HEK293 (cell line): ENCODE measurements at regions not wholly inside any gene's neighbourhood (a gene's known extent, or its start where the extent isn't known, plus 50 kb on each side); places are given as distances from the start of the nearest gene placed in this dataset.

Experiments used
- CTCF ChIA-PET: fragments of 350-600 bp; formaldehyde crosslinking; extraction: SDS; loops from one replicate; lab custom pipeline; 2021; ENCODE audit warnings: antibody characterized with exemption; lab: Yijun Ruan, JAX
- POLR2A ChIA-PET: fragments of 300-600 bp; formaldehyde crosslinking; extraction: SDS; loops from one replicate; lab custom pipeline; 2020; ENCODE audit warnings: antibody characterized with exemption, inconsistent platforms; lab: Yijun Ruan, JAX
- H3K27ac ChIP-seq: fragments of 200-500 bp; sonication (Bioruptor generic); 2 replicates; pipeline ENCODE4 v1.5.1; 2014; ENCODE audit warnings: low read depth, low read length, control low read depth, inconsistent platforms; ENCODE audit errors: extremely low read depth
- H3K36me3 ChIP-seq, 2 experiments: fragments of 200-500 bp in 1 of 2; sonication (Bioruptor generic) in 1 of 2; 1 replicate in 1 of 2; 2 replicates in 1 of 2; pipeline ENCODE4 v1.5.1; 2014 to 2017; ENCODE audit warnings: inconsistent platforms in 2 of 2, low read length in 2 of 2; ENCODE audit not compliant: control insufficient read depth in 2 of 2, insufficient read depth in 1 of 2
- H3K4me1 ChIP-seq: fragments of 200-500 bp; sonication (Bioruptor generic); 2 replicates; pipeline ENCODE4 v1.5.1; 2014; ENCODE audit warnings: mild to moderate bottlenecking, low read length, inconsistent platforms; ENCODE audit not compliant: control insufficient read depth, insufficient read depth
- H3K4me3 ChIP-seq: 2 replicates; pipeline ENCODE4 v1.5.1; 2011; ENCODE audit warnings: low read depth, mild to moderate bottlenecking, control low read depth, low read length, moderate library complexity
- H3K9me3 ChIP-seq: fragments of 200-500 bp; sonication (Bioruptor generic); 2 replicates; pipeline ENCODE4 v1.5.1; 2014; ENCODE audit warnings: low read depth, low read length, inconsistent platforms; ENCODE audit not compliant: control insufficient read depth, insufficient read depth
- GLI4 ChIP-seq: fragments of 450-650 bp; formaldehyde crosslinking; IDR thresholded peaks from 2 replicates; pipeline ENCODE4 v1.5.1; 2016; ENCODE audit warnings: missing biosample characterization, missing genetic modification characterization
- HOXA7 ChIP-seq: sonication (generic); formaldehyde crosslinking; IDR thresholded peaks from 2 replicates; pipeline ENCODE4 v1.8.1; 2022; ENCODE audit warnings: missing genetic modification reagents, borderline replicate concordance
- KLF9 ChIP-seq: fragments of 450-650 bp; formaldehyde crosslinking; IDR thresholded peaks from 2 replicates; pipeline ENCODE4 v1.5.1; 2016; ENCODE audit warnings: missing biosample characterization, missing genetic modification characterization, low read depth
- TSHZ1 ChIP-seq: fragments of 450-650 bp; formaldehyde crosslinking; IDR thresholded peaks from 2 replicates; pipeline ENCODE4 v1.5.1; 2016; ENCODE audit warnings: missing biosample characterization, missing genetic modification characterization, borderline replicate concordance
- YY2 ChIP-seq: fragments of 450-650 bp; formaldehyde crosslinking; IDR thresholded peaks from 2 replicates; pipeline ENCODE4 v1.5.1; 2016; ENCODE audit warnings: missing biosample characterization, missing genetic modification characterization
- ZNF112 ChIP-seq: fragments of 450-650 bp; formaldehyde crosslinking; IDR thresholded peaks from 2 replicates; pipeline ENCODE4 v1.5.0; 2017; ENCODE audit warnings: missing biosample characterization, missing genetic modification characterization
- ZNF132 ChIP-seq: fragments of 450-650 bp; formaldehyde crosslinking; IDR thresholded peaks from 2 replicates; pipeline ENCODE4 v1.5.1; 2017; ENCODE audit warnings: missing biosample characterization, missing genetic modification characterization, borderline replicate concordance
- ZNF146 ChIP-seq: fragments of 450-650 bp; formaldehyde crosslinking; IDR thresholded peaks from 2 replicates; pipeline ENCODE4 v1.5.1; 2016; ENCODE audit warnings: missing biosample characterization, missing genetic modification characterization
- ZNF155 ChIP-seq: fragments of 450-650 bp; formaldehyde crosslinking; IDR thresholded peaks from 2 replicates; pipeline ENCODE4 v1.5.1; 2016; ENCODE audit warnings: missing biosample characterization, missing genetic modification characterization
- ZNF221 ChIP-seq: fragments of 450-650 bp; formaldehyde crosslinking; IDR thresholded peaks from 2 replicates; pipeline ENCODE4 v1.5.1; 2017; ENCODE audit warnings: missing biosample characterization, missing genetic modification characterization, borderline replicate concordance
- ZNF239 ChIP-seq: fragments of 450-650 bp; formaldehyde crosslinking; IDR thresholded peaks from 2 replicates; pipeline ENCODE4 v1.5.1; 2016; ENCODE audit warnings: missing biosample characterization, missing genetic modification characterization
- ZNF624 ChIP-seq: fragments of 450-650 bp; formaldehyde crosslinking; IDR thresholded peaks from 2 replicates; pipeline ENCODE4 v1.5.1; 2017; ENCODE audit warnings: missing biosample characterization, missing genetic modification characterization
- ZNF654 ChIP-seq: fragments of 450-650 bp; formaldehyde crosslinking; IDR thresholded peaks from 2 replicates; pipeline ENCODE4 v1.5.1; 2016; ENCODE audit warnings: low read depth, missing biosample characterization, missing genetic modification characterization
- ZNF776 ChIP-seq: fragments of 450-650 bp; formaldehyde crosslinking; IDR thresholded peaks from 2 replicates; pipeline ENCODE4 v1.5.0; 2017; ENCODE audit warnings: missing biosample characterization, missing genetic modification characterization, borderline replicate concordance
- ZNF830 ChIP-seq: fragments of 450-650 bp; IDR thresholded peaks from 2 replicates; pipeline ENCODE4 v1.5.0; 2018; ENCODE audit warnings: missing biosample characterization, missing genetic modification characterization, low read depth, mild to moderate bottlenecking, moderate library complexity
- TF ChIP-seq, protein P1 (sequence below): fragments of 450-650 bp; IDR thresholded peaks from 2 replicates; pipeline ENCODE4 v1.5.1; 2018; ENCODE audit warnings: missing biosample characterization, mild to moderate bottlenecking, missing genetic modification characterization
- TF ChIP-seq, protein P2 (sequence below): fragments of 450-650 bp; formaldehyde crosslinking; IDR thresholded peaks from 2 replicates; pipeline ENCODE4 v1.5.1; 2016; ENCODE audit warnings: missing biosample characterization, missing genetic modification characterization
- TF ChIP-seq, protein P3 (sequence below): fragments of 450-650 bp; formaldehyde crosslinking; IDR thresholded peaks from 2 replicates; pipeline ENCODE4 v1.5.1; 2016; ENCODE audit warnings: missing biosample characterization, missing genetic modification characterization
- TF ChIP-seq, protein P4 (sequence below): fragments of 450-650 bp; formaldehyde crosslinking; conservative IDR thresholded peaks from 2 replicates; pipeline ENCODE4 v1.5.1; 2016; ENCODE audit warnings: low read depth, missing biosample characterization, missing genetic modification characterization
- TF ChIP-seq, protein P5 (sequence below): fragments of 450-650 bp; formaldehyde crosslinking; IDR thresholded peaks from 2 replicates; pipeline ENCODE4 v1.5.1; 2016; ENCODE audit warnings: missing biosample characterization, missing genetic modification characterization

- TF ChIP-seq, protein P1, sequence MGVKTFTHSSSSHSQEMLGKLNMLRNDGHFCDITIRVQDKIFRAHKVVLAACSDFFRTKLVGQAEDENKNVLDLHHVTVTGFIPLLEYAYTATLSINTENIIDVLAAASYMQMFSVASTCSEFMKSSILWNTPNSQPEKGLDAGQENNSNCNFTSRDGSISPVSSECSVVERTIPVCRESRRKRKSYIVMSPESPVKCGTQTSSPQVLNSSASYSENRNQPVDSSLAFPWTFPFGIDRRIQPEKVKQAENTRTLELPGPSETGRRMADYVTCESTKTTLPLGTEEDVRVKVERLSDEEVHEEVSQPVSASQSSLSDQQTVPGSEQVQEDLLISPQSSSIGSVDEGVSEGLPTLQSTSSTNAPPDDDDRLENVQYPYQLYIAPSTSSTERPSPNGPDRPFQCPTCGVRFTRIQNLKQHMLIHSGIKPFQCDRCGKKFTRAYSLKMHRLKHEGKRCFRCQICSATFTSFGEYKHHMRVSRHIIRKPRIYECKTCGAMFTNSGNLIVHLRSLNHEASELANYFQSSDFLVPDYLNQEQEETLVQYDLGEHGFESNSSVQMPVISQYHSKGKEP (tag by site-specific recombination): no peak
- TF ChIP-seq ZNF132 (no peak), ZNF776 (tag by site-specific recombination) (no peak), ZNF221 (tag by site-specific recombination) (no peak)
- TF ChIP-seq, protein P2, sequence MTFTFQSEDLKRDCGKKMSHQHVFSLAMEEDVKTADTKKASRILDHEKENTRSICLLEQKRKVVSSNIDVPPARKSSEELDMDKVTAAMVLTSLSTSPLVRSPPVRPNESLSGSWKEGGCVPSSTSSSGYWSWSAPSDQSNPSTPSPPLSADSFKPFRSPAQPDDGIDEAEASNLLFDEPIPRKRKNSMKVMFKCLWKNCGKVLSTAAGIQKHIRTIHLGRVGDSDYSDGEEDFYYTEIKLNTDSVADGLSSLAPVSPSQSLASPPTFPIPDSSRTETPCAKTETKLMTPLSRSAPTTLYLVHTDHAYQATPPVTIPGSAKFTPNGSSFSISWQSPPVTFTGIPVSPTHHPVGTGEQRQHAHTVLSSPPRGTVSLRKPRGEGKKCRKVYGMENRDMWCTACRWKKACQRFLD (tag by site-specific recombination): no peak
Observed at GRCh38 chr3:40718681-40719080, 193.9 kb downstream of the ZNF621 start (continued).

DNA sequence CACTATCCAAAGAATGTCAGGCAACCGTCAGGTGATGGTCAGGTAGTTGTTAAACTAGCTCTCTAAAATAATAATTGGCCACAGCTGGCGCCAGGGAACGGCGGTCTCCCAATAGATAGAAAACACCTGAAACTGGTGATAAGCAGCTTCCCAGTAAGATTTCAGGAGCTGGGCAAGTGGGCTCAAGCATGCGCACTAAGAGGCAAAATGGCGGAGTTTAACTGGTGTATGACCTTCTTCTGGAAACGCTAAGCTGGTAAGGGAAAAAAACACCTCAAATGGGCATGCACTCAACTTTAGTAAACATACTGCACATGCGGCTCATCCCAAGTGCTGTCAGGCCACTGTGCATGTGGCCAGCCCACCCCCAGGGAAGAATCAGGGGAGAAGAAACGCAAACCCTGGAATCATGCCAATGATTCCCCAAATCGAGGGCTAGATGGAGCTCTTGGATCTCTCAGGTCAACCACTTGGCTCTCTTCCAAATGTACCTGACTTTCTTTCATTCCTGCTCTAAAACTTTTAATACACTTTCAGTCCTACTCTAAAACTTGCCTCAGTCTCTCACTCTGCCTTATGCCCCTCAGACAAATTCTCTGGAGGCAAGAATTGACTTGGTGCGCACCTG is 195.0 kb downstream of the ZNF621 start:
- Histone ChIP-seq H3K27ac (no peak overlapping the region), H3K9me3 (no peaks in the 10 kb centered on the region), H3K4me3 (no peak overlapping the region), H3K4me1 (no peaks in the 10 kb centered on the region), H3K36me3 (no peaks in the 10 kb centered on the region)
- ChIA-PET CTCF (interaction anchor here (0.6 to 2.0 kb wide), 3 partner anchors 135 to 893 kb away, joined by 3 to 8 read pairs (median 4); no protein-coding TSS in a partner anchor), POLR2A (no interaction called here)
- TF ChIP-seq ZNF112 (tag by site-specific recombination): no peak
- TF ChIP-seq ZNF654 (tag by site-specific recombination): no peak
- TF ChIP-seq, protein P3, sequence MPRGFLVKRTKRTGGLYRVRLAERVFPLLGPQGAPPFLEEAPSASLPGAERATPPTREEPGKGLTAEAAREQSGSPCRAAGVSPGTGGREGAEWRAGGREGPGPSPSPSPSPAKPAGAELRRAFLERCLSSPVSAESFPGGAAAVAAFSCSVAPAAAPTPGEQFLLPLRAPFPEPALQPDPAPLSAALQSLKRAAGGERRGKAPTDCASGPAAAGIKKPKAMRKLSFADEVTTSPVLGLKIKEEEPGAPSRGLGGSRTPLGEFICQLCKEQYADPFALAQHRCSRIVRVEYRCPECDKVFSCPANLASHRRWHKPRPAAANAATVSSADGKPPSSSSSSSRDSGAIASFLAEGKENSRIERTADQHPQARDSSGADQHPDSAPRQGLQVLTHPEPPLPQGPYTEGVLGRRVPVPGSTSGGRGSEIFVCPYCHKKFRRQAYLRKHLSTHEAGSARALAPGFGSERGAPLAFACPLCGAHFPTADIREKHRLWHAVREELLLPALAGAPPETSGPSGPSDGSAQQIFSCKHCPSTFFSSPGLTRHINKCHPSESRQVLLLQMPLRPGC (tag by site-specific recombination): no peak
- TF ChIP-seq TSHZ1 (tag by site-specific recombination): no peak
- TF ChIP-seq, protein P4, sequence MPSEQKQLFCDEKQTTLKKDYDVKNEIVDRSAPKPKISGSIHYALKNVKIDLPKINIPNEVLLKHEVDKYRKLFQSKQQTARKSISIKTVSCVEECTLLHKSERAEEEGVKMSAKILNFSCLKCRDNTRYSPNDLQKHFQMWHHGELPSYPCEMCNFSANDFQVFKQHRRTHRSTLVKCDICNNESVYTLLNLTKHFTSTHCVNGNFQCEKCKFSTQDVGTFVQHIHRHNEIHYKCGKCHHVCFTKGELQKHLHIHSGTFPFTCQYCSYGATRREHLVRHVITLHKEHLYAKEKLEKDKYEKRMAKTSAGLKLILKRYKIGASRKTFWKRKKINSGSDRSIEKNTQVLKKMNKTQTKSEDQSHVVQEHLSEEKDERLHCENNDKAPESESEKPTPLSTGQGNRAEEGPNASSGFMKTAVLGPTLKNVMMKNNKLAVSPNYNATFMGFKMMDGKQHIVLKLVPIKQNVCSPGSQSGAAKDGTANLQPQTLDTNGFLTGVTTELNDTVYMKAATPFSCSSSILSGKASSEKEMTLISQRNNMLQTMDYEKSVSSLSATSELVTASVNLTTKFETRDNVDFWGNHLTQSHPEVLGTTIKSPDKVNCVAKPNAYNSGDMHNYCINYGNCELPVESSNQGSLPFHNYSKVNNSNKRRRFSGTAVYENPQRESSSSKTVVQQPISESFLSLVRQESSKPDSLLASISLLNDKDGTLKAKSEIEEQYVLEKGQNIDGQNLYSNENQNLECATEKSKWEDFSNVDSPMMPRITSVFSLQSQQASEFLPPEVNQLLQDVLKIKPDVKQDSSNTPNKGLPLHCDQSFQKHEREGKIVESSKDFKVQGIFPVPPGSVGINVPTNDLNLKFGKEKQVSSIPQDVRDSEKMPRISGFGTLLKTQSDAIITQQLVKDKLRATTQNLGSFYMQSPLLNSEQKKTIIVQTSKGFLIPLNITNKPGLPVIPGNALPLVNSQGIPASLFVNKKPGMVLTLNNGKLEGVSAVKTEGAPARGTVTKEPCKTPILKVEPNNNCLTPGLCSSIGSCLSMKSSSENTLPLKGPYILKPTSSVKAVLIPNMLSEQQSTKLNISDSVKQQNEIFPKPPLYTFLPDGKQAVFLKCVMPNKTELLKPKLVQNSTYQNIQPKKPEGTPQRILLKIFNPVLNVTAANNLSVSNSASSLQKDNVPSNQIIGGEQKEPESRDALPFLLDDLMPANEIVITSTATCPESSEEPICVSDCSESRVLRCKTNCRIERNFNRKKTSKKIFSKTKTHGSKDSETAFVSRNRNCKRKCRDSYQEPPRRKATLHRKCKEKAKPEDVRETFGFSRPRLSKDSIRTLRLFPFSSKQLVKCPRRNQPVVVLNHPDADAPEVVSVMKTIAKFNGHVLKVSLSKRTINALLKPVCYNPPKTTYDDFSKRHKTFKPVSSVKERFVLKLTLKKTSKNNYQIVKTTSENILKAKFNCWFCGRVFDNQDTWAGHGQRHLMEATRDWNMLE (tag by site-specific recombination): no peak
- no peak for TF ChIP-seq ZNF155
- TF ChIP-seq, protein P5, sequence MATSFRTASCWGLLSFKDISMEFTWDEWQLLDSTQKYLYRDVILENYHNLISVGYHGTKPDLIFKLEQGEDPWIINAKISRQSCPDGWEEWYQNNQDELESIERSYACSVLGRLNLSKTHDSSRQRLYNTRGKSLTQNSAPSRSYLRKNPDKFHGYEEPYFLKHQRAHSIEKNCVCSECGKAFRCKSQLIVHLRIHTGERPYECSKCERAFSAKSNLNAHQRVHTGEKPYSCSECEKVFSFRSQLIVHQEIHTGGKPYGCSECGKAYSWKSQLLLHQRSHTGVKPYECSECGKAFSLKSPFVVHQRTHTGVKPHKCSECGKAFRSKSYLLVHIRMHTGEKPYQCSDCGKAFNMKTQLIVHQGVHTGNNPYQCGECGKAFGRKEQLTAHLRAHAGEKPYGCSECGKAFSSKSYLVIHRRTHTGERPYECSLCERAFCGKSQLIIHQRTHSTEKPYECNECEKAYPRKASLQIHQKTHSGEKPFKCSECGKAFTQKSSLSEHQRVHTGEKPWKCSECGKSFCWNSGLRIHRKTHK (tag by site-specific recombination): no peak
- no peak for TF ChIP-seq ZNF239
- no peak for TF ChIP-seq ZNF146 (tag by site-specific recombination)
- TF ChIP-seq KLF9: no peak
- TF ChIP-seq ZNF624 (tag by site-specific recombination): no peak
- no peak for TF ChIP-seq HOXA7 (CRISPR knock-in tag)
- no peak for TF ChIP-seq ZNF830 (tag by site-specific recombination)
- TF ChIP-seq GLI4 (tag by site-specific recombination): no peak
- TF ChIP-seq YY2 (tag by site-specific recombination): no peak
